Dermis blood vessel endothelial cell (primary cell): ENCODE measurements at regions not wholly inside any gene's neighbourhood (a gene's known extent, or its start where the extent isn't known, plus 50 kb on each side); places are given as distances from the start of the nearest gene placed in this dataset.
A peak's percentile ranks its signal among the peaks of the same experiment; 100 is the strongest.
"Not testable (repeated sequence)": the region's sequence is repeated elsewhere in the genome, so short reads cannot be mapped to it uniquely, and the experiment has no call there.

Source experiments
- DNase-seq: peaks from one replicate; pipeline ENCODE4 v3.0.0; 2010

- no peak for DNase-seq
Measured at GRCh38 chr12:77253321-77253720, 188.0 kb upstream of the E2F7 start.

GRCh38 chr12:77251799-77252198, 186.4 kb upstream of the E2F7 start:
- no peak for DNase-seq

GRCh38 chr12:77249892-77250291, 184.5 kb upstream of the E2F7 start:
- DNase-seq = no peak

- no peak for DNase-seq
Measured at GRCh38 chr12:77248036-77248435, 182.7 kb upstream of the E2F7 start.

GRCh38 chr12:77247542-77247941, 182.2 kb upstream of the E2F7 start:
- DNase-seq = no peak

- no peak for DNase-seq
Measured at GRCh38 chr12:77243345-77243744, 178.0 kb upstream of the E2F7 start.

GRCh38 chr12:77239617-77240016, 174.2 kb upstream of the E2F7 start:
- no peak for DNase-seq

GRCh38 chr12:77238335-77238734, 173.0 kb upstream of the E2F7 start:
- peak; percentile 5 for DNase-seq

GRCh38 chr12:77237896-77238295, 172.5 kb upstream of the E2F7 start:
- DNase-seq = no peak

- DNase-seq = no peak
Measured at GRCh38 chr12:77236066-77236465, 170.7 kb upstream of the E2F7 start.

- DNase-seq = no peak
Measured at GRCh38 chr12:77232045-77232444, 166.7 kb upstream of the E2F7 start.

- DNase-seq = peak; percentile 34
Measured at GRCh38 chr12:77231501-77231918, 166.1 kb upstream of the E2F7 start.

GRCh38 chr12:77229640-77230442, 164.5 kb upstream of the E2F7 start:
- peak; percentile 17 for DNase-seq

- DNase-seq = no peak
Measured at GRCh38 chr12:77228376-77228775, 163.0 kb upstream of the E2F7 start.

GRCh38 chr12:77226368-77226767, 161.0 kb upstream of the E2F7 start:
- no peak for DNase-seq

GRCh38 chr12:77225373-77225772, 160.0 kb upstream of the E2F7 start:
- no peak for DNase-seq

- DNase-seq = no peak
Measured at GRCh38 chr12:77224346-77224745, 159.0 kb upstream of the E2F7 start.

- no peak for DNase-seq
Measured at GRCh38 chr12:77222336-77222735, 157.0 kb upstream of the E2F7 start.

- no peak for DNase-seq
Measured at GRCh38 chr12:77220586-77220985, 155.2 kb upstream of the E2F7 start.

- no peak for DNase-seq
Measured at GRCh38 chr12:77218278-77218677, 152.9 kb upstream of the E2F7 start.

GRCh38 chr12:77216136-77216535, 150.8 kb upstream of the E2F7 start:
- DNase-seq = not testable (repeated sequence)

- no peak for DNase-seq
Measured at GRCh38 chr12:77214136-77214535, 148.8 kb upstream of the E2F7 start.

- peak; percentile 94 for DNase-seq
Measured at GRCh38 chr12:77213319-77213718, 147.9 kb upstream of the E2F7 start.

GRCh38 chr12:77210724-77211123, 145.4 kb upstream of the E2F7 start:
- DNase-seq = no peak

- DNase-seq = peak; percentile 18
Measured at GRCh38 chr12:77204083-77204482, 138.7 kb upstream of the E2F7 start.
